ENCODE measurements at regions not wholly inside any gene's neighbourhood (a gene's known extent, or its start where the extent isn't known, plus 50 kb on each side); places are given as distances from the start of the nearest gene placed in this dataset.

DNA sequence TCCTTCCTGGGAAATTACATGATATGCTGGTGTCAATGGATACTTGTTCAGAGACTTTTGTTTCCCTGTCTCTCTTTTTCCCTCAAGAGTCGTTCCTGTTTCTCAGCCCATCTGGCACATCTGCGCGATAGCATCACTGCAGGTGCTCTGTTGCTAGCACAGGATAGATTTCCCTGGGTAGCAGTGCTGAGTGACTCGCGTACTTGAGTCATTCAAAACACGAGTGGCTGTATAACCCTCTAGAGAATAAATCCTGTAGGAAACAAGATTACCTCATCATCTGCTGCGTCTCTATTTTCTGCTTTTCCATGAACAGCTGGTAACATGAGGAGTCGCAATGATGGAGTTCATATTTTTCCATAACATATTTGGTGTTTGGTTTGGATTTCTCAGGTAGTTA, 452.0 kb upstream of the FZD8 start:
- DNase-seq, result no peak
- intact Hi-C loops (cut with DNase I), result no loop called here

DNA sequence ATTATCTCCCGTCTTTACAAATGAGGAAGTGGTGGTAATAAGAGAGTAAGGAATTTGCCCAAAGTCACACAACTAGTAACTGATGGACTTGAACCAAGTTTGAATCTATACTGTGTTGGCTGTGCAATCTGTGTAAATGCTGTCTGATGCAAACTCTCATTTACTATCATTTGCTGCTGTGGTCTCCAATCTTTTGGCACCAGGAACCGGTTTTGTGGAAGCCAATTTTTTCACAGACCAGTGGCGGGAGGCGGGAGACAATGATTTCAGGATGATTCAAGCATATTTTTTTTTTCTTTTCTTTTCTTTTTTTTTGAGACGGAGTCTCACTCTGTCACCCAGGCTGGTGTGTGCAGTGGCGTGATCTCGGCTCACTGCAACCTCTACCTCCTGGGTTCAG, 450.0 kb upstream of the FZD8 start:
- Histone ChIP-seq H3K4me3 (no peak overlapping the region), H3K4me1 (peaks cover 0 to 14% (median 4%) of the 10 kb centered on the region in 4 donors), H3K9me3 (no peaks in the 10 kb centered on the region), H3K27me3 (no peaks in the 10 kb centered on the region), H3K27ac (no peak overlapping the region), H3K36me3 (no peaks in the 10 kb centered on the region)
- DNase-seq, result no peak
- intact Hi-C loops (cut with DNase I), result no loop called here
- 86 to 89% methylated on average over 7 of the region's 7 CpGs for WGBS, 2 donors
- TF ChIP-seq POLR2AphosphoS5 (IDR thresholded peaks at IDR 0.05) (no peak), EP300 (IDR thresholded peaks at IDR 0.05) (no peak), POLR2A (IDR thresholded peaks at IDR 0.05) (no peak)
- TF ChIP-seq, protein P1, sequence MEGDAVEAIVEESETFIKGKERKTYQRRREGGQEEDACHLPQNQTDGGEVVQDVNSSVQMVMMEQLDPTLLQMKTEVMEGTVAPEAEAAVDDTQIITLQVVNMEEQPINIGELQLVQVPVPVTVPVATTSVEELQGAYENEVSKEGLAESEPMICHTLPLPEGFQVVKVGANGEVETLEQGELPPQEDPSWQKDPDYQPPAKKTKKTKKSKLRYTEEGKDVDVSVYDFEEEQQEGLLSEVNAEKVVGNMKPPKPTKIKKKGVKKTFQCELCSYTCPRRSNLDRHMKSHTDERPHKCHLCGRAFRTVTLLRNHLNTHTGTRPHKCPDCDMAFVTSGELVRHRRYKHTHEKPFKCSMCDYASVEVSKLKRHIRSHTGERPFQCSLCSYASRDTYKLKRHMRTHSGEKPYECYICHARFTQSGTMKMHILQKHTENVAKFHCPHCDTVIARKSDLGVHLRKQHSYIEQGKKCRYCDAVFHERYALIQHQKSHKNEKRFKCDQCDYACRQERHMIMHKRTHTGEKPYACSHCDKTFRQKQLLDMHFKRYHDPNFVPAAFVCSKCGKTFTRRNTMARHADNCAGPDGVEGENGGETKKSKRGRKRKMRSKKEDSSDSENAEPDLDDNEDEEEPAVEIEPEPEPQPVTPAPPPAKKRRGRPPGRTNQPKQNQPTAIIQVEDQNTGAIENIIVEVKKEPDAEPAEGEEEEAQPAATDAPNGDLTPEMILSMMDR (IDR thresholded peaks at IDR 0.05), result no peak

More for the DNA sequence above, 452.0 kb upstream of the FZD8 start:
- Histone ChIP-seq H3K36me3 (no peaks in the 10 kb centered on the region), H3K4me3 (no peak overlapping the region), H3K9me3 (peaks cover 0 to 2% (median 0%) of the 10 kb centered on the region in 4 donors), H3K4me1 (peaks cover 0 to 15% (median 4%) of the 10 kb centered on the region in 4 donors), H3K27me3 (no peaks in the 10 kb centered on the region), H3K27ac (no peak overlapping the region)
- 82 to 83% methylated on average over 8 of the region's 8 CpGs for WGBS, 2 donors
- TF ChIP-seq, protein P1 (IDR thresholded peaks at IDR 0.05), result no peak

DNA sequence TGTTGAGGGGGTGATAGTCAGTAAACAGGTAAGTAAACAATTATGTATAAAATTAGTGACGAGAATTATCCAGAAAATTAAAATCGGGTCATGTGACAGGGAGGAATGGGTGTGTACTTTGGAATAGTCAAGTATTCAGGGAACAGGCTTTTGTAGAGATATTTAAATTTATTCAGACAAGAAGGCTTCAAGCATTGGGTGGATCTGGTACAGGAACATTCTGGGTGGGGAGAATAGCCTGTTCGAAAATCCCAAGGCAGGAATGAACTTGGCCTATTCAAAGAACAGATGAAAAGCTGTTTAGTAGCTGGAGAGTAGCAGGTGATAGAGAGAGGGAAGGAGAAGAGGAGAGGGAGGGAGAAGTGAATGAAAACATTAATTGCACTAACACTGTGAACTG, 448.9 kb upstream of the FZD8 start:
- Histone ChIP-seq H3K27me3 (no peaks in the 10 kb centered on the region), H3K9me3 (no peaks in the 10 kb centered on the region), H3K4me1 (peaks cover 0 to 18% (median 4%) of the 10 kb centered on the region in 4 donors), H3K27ac (no peak overlapping the region), H3K4me3 (no peak overlapping the region), H3K36me3 (no peaks in the 10 kb centered on the region)
- intact Hi-C loops (cut with DNase I), result no loop called here
- 84 to 88% methylated on average over 3 of the region's 3 CpGs for WGBS, 2 donors
- no peak for DNase-seq
- TF ChIP-seq, protein P1 (IDR thresholded peaks at IDR 0.05), result no peak
- TF ChIP-seq EP300 (IDR thresholded peaks at IDR 0.05) (no peak), POLR2AphosphoS5 (IDR thresholded peaks at IDR 0.05) (no peak), POLR2A (IDR thresholded peaks at IDR 0.05) (no peak)

DNA sequence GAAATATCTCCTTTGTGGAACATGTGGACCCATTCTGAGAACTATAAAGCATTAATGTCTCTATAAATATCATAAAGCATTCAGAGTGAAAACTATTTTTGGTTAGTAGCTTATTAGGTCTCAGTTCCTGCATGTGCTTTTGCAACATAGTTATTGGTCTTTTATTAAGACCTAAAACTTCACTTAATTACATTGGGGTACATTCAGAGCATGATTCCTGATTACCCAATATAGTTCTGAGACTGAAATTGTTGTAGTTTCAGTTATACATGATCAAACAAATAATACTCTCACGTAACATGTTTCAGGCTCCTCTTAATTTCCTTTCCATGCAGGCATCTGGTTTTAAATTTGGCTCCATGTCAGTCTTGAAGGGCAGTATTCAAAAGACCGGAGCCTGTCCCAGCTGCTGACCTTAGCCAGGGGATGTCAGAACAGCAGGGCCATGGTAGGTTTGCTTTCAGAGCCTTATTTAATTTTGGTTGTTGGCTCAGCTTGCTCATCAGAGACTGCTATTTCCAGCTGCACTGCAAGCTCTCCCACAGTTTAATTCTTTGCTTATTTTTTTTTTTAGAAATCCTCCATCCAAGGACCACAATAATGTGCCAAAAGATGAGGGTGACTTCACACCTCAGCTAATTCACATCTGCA, 447.8 kb upstream of the FZD8 start:
- Histone ChIP-seq H3K9me3 (no peaks in the 10 kb centered on the region), H3K27ac (no peak overlapping the region), H3K4me3 (no peak overlapping the region), H3K4me1 (peaks cover 0 to 18% (median 4%) of the 10 kb centered on the region in 4 donors), H3K27me3 (no peaks in the 10 kb centered on the region), H3K36me3 (no peaks in the 10 kb centered on the region)
- WGBS, 2 donors, result 66 to 70% methylated on average over 2 of the region's 2 CpGs
- TF ChIP-seq POLR2A (IDR thresholded peaks at IDR 0.05) (no peak), POLR2AphosphoS5 (IDR thresholded peaks at IDR 0.05) (no peak), EP300 (IDR thresholded peaks at IDR 0.05) (no peak)
- no peak for DNase-seq
- intact Hi-C loops (cut with DNase I), result no loop called here

DNA sequence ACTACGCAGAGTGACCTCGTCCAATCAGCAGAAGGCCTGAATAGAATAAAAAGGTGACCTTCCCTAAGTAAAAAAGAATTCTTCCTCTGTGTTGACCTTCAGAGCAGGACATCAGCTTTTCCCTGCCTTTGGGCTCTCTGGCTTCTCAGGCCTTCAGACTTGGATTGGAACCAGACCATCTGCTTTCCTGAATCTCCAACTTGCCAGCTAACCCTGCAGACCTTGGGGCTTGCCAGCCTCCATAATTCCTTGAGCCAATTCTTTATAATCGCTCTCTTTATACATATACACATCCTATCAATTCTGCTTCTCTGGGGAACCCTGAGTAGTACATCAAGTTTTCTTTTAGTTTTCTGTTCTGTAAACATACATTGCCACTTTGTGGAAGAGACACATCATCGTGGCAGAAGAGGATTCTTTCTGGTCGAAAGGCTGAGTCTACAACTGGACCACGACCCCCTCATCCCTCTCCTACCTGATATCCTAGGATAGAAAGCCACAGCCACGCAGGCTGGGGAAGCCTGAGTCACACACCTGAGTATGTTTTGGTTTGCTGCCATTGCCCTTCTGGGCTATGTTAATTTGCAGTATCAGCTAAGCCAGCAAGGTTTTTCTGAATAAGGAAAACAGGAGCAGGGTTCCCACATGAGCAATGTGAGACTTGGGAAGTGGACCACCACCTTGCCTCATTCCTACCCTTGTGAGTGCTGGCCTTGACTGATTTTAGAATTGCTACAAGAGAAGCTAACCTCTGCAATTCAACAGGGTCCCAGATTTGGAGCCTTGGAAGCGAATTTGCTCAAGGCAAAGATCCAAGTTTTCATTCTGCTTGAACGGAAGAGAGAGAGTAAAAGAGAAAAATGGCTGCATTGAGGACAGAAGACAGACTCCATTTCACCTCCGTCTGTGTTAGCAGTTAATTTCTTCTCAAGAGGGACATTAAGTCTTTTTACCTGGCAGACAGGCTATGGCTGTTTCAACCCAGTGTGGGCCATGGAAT, 445.2 kb upstream of the FZD8 start:
- Histone ChIP-seq H3K4me3 (no peak overlapping the region), H3K27ac (no peak overlapping the region), H3K36me3 (no peaks in the 10 kb centered on the region), H3K27me3 (no peaks in the 10 kb centered on the region), H3K4me1 (peaks cover 0 to 18% (median 4%) of the 10 kb centered on the region in 4 donors), H3K9me3 (peaks cover 0 to 4% (median 0%) of the 10 kb centered on the region in 4 donors)
- TF ChIP-seq, protein P1 (IDR thresholded peaks at IDR 0.05), result no peak
- no peak for TF ChIP-seq POLR2AphosphoS5 (IDR thresholded peaks at IDR 0.05)
- no peak for TF ChIP-seq POLR2A (IDR thresholded peaks at IDR 0.05)
- no peak for TF ChIP-seq EP300 (IDR thresholded peaks at IDR 0.05)
- WGBS, 2 donors, result 83 to 87% methylated on average over 10 of the region's 10 CpGs
- intact Hi-C loops (cut with DNase I), result no loop called here
- DNase-seq, result no peak
